SK-N-SH (cell line): ENCODE measurements at regions not wholly inside any gene's neighbourhood (a gene's known extent, or its start where the extent isn't known, plus 50 kb on each side); places are given as distances from the start of the nearest gene placed in this dataset.

Experiments used
- JUND ChIP-seq: IDR thresholded peaks from 2 replicates; pipeline ENCODE4 v1.4.0; 2012
- MEF2A ChIP-seq: IDR thresholded peaks from 2 replicates; pipeline ENCODE4 v1.4.0; 2012; ENCODE audit warnings: low read depth, borderline replicate concordance
- POLR2AphosphoS5 ChIP-seq: IDR thresholded peaks from 2 replicates; pipeline ENCODE4 v1.6.1; 2012; ENCODE audit warnings: low read depth, low read length
- RAD21 ChIP-seq: IDR thresholded peaks from 2 replicates; pipeline ENCODE4 v1.6.1; 2012; ENCODE audit warnings: mild to moderate bottlenecking, low read length
- RXRA ChIP-seq: IDR thresholded peaks from 2 replicates; pipeline ENCODE4 v1.4.0; 2012; ENCODE audit warnings: low read depth, mild to moderate bottlenecking, borderline replicate concordance
- SIN3A ChIP-seq: IDR thresholded peaks from 2 replicates; pipeline ENCODE4 v1.6.1; 2012; ENCODE audit warnings: low read depth, mild to moderate bottlenecking, low read length, moderate library complexity, borderline replicate concordance
- SMC3 ChIP-seq: IDR thresholded peaks from 2 replicates; pipeline ENCODE4 v1.6.1; 2012; ENCODE audit warnings: low read depth, low read length, improper control_type of control experiment
- YY1 ChIP-seq: IDR thresholded peaks from 2 replicates; pipeline ENCODE4 v1.4.0; 2012; ENCODE audit warnings: low read depth, mild to moderate bottlenecking
- TF ChIP-seq, protein P1 (sequence below): fragments of 200-600 bp; sonication (generic); IDR thresholded peaks from 2 replicates; pipeline ENCODE4 v1.6.1; 2017; ENCODE audit warnings: antibody characterized with exemption, mild to moderate bottlenecking, moderate library complexity
- TF ChIP-seq, protein P2 (sequence below): IDR thresholded peaks from 2 replicates; pipeline ENCODE4; 2012
- TF ChIP-seq, protein P3 (sequence below): fragments of 150-350 bp; IDR thresholded peaks from 2 replicates; pipeline ENCODE4 v1.6.1; 2017; ENCODE audit warnings: antibody characterized with exemption, low read length, low read depth, borderline replicate concordance

GRCh38 chr5:75885321-75885720, 168.1 kb upstream of the POC5 start:
- TF ChIP-seq SIN3A (no peak), MEF2A (no peak), JUND (no peak), YY1 (no peak), RAD21 (no peak), SMC3 (no peak), POLR2AphosphoS5 (no peak), RXRA (no peak)
- TF ChIP-seq, protein P1, sequence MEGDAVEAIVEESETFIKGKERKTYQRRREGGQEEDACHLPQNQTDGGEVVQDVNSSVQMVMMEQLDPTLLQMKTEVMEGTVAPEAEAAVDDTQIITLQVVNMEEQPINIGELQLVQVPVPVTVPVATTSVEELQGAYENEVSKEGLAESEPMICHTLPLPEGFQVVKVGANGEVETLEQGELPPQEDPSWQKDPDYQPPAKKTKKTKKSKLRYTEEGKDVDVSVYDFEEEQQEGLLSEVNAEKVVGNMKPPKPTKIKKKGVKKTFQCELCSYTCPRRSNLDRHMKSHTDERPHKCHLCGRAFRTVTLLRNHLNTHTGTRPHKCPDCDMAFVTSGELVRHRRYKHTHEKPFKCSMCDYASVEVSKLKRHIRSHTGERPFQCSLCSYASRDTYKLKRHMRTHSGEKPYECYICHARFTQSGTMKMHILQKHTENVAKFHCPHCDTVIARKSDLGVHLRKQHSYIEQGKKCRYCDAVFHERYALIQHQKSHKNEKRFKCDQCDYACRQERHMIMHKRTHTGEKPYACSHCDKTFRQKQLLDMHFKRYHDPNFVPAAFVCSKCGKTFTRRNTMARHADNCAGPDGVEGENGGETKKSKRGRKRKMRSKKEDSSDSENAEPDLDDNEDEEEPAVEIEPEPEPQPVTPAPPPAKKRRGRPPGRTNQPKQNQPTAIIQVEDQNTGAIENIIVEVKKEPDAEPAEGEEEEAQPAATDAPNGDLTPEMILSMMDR, result no peak
- TF ChIP-seq, protein P2, sequence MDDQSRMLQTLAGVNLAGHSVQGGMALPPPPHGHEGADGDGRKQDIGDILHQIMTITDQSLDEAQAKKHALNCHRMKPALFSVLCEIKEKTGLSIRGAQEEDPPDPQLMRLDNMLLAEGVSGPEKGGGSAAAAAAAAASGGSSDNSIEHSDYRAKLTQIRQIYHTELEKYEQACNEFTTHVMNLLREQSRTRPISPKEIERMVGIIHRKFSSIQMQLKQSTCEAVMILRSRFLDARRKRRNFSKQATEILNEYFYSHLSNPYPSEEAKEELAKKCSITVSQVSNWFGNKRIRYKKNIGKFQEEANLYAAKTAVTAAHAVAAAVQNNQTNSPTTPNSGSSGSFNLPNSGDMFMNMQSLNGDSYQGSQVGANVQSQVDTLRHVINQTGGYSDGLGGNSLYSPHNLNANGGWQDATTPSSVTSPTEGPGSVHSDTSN, result no peak
- TF ChIP-seq, protein P3, sequence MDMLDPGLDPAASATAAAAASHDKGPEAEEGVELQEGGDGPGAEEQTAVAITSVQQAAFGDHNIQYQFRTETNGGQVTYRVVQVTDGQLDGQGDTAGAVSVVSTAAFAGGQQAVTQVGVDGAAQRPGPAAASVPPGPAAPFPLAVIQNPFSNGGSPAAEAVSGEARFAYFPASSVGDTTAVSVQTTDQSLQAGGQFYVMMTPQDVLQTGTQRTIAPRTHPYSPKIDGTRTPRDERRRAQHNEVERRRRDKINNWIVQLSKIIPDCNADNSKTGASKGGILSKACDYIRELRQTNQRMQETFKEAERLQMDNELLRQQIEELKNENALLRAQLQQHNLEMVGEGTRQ, result no peak
